ENCODE measurements at regions not wholly inside any gene's neighbourhood (a gene's known extent, or its start where the extent isn't known, plus 50 kb on each side); places are given as distances from the start of the nearest gene placed in this dataset.

GRCh38 chr3:159473206-159473605 is 515.4 kb upstream of the IL12A start:
- H3K9me3 ChIP-seq (replicated peaks; ENCODE audit: control insufficient read depth, insufficient read depth, low read depth, low read length) = no peaks in the 10 kb centered on the region
- H3K79me2 ChIP-seq (ENCODE audit: control insufficient read depth, insufficient read depth, low read length) = no peaks in the 10 kb centered on the region
- H3K9ac ChIP-seq (ENCODE audit: insufficient read depth in 1 of 2, low read depth in 2 of 2, low read length in 2 of 2) = no peak overlapping the region
- no peak overlapping the region for H3K27ac ChIP-seq (ENCODE audit: extremely low read depth, low read depth, low read length)
- no peak overlapping the region for H2AFZ ChIP-seq (ENCODE audit: low read depth, low read length)
- no TSS peak for BruUV-seq (replicated peaks)
- DNase-seq (ENCODE audit: extremely low read depth in 1 of 4, low spot score in 3 of 4) (no peak), ATAC-seq (no peak), FAIRE-seq (no peak)
- H3K4me3 ChIP-seq = no peak overlapping the region
- H3K4me2 ChIP-seq (ENCODE audit: insufficient read depth, low read length) = no peak overlapping the region
- TF ChIP-seq, protein P1, sequence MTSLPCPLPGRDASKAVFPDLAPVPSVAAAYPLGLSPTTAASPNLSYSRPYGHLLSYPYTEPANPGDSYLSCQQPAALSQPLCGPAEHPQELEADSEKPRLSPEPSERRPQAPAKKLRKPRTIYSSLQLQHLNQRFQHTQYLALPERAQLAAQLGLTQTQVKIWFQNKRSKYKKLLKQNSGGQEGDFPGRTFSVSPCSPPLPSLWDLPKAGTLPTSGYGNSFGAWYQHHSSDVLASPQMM (CRISPR knock-in tag; IDR thresholded peaks at IDR 0.05) = no peak
- no peak for TF ChIP-seq ARNT (IDR thresholded peaks at IDR 0.05)
- WGBS (ENCODE audit: insufficient coverage, low coverage, missing lambda C conversion rate) = 0% methylated on average over 1 of the region's 1 CpG
- POLR2A ChIA-PET = no interaction called here
- in situ Hi-C loops (cut with MboI) (no loop called here), intact Hi-C loops (cut with micrococcal nuclease) (no loop called here)
- CTCF ChIA-PET (ENCODE audit: low intra/inter-chr PET ratio) = no interaction called here
- no peaks in the 10 kb centered on the region for H3K27me3 ChIP-seq (ENCODE audit: control insufficient read depth in 2 of 2, insufficient read depth in 2 of 2, low read length in 2 of 2)
- H3K9me1 ChIP-seq (ENCODE audit: control insufficient read depth, insufficient read depth, low read length) = no peaks in the 10 kb centered on the region
- H4K20me1 ChIP-seq (replicated peaks; ENCODE audit: control insufficient read depth, insufficient read depth, low read length) = no peaks in the 10 kb centered on the region
- H3K36me3 ChIP-seq (ENCODE audit: control insufficient read depth, insufficient read depth, low read length) = no peaks in the 10 kb centered on the region
- no peaks in the 10 kb centered on the region for H3K4me1 ChIP-seq (replicated peaks in 1 of 2; ENCODE audit: control insufficient read depth in 2 of 2, insufficient read depth in 2 of 2, low read length in 2 of 2)

DNA sequence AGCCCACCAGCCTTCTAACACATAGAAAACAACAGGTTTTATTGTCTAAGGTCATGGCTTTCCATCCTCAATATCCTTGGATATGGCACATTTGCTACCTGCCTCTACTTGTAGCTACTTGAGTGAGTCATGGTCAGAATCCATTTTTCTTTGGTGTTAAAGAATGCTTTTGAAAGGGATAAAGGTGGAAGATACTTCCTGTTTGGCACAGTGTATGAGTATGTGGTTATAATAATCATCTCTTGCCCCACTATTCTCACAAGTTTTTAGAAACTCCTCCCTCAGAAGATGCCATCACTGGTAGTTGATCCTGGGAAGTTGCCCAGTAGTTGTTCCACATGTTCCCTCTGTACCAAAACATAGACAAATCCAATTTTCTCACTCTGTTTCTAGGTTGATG is 508.6 kb upstream of the IL12A start:
- no peaks in the 10 kb centered on the region for H4K20me1 ChIP-seq (replicated peaks; ENCODE audit: control insufficient read depth, insufficient read depth, low read length)
- ChIA-PET CTCF (ENCODE audit: low intra/inter-chr PET ratio) (no interaction called here), POLR2A (no interaction called here)
- H3K4me1 ChIP-seq (replicated peaks in 1 of 2; ENCODE audit: control insufficient read depth in 2 of 2, insufficient read depth in 2 of 2, low read length in 2 of 2) = no peaks in the 10 kb centered on the region
- no peak overlapping the region for H3K9ac ChIP-seq (ENCODE audit: insufficient read depth in 1 of 2, low read depth in 2 of 2, low read length in 2 of 2)
- no peak overlapping the region for H3K27ac ChIP-seq (ENCODE audit: extremely low read depth, low read depth, low read length)
- no peaks in the 10 kb centered on the region for H3K36me3 ChIP-seq (ENCODE audit: control insufficient read depth, insufficient read depth, low read length)
- H3K9me1 ChIP-seq (ENCODE audit: control insufficient read depth, insufficient read depth, low read length) = no peaks in the 10 kb centered on the region
- H3K27me3 ChIP-seq (ENCODE audit: control insufficient read depth in 2 of 2, insufficient read depth in 2 of 2, low read length in 2 of 2) = no peaks in the 10 kb centered on the region
- no peak for DNase-seq (ENCODE audit: extremely low read depth in 1 of 4, low spot score in 3 of 4)
- FAIRE-seq = no peak
- no peaks in the 10 kb centered on the region for H3K9me3 ChIP-seq (replicated peaks; ENCODE audit: control insufficient read depth, insufficient read depth, low read depth, low read length)
- intact Hi-C loops (cut with micrococcal nuclease) = no loop called here
- BruUV-seq (replicated peaks) = no TSS peak
- ATAC-seq = no peak
- no peak overlapping the region for H3K4me3 ChIP-seq
- in situ Hi-C loops (cut with MboI) = no loop called here
- H3K79me2 ChIP-seq (ENCODE audit: control insufficient read depth, insufficient read depth, low read length) = no peaks in the 10 kb centered on the region
- no peak overlapping the region for H3K4me2 ChIP-seq (ENCODE audit: insufficient read depth, low read length)
- no peak overlapping the region for H2AFZ ChIP-seq (ENCODE audit: low read depth, low read length)
- TF ChIP-seq, protein P2, sequence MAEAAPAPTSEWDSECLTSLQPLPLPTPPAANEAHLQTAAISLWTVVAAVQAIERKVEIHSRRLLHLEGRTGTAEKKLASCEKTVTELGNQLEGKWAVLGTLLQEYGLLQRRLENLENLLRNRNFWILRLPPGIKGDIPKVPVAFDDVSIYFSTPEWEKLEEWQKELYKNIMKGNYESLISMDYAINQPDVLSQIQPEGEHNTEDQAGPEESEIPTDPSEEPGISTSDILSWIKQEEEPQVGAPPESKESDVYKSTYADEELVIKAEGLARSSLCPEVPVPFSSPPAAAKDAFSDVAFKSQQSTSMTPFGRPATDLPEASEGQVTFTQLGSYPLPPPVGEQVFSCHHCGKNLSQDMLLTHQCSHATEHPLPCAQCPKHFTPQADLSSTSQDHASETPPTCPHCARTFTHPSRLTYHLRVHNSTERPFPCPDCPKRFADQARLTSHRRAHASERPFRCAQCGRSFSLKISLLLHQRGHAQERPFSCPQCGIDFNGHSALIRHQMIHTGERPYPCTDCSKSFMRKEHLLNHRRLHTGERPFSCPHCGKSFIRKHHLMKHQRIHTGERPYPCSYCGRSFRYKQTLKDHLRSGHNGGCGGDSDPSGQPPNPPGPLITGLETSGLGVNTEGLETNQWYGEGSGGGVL (CRISPR knock-in tag; IDR thresholded peaks at IDR 0.05) = no peak
- no peak for TF ChIP-seq NONO (IDR thresholded peaks at IDR 0.05; ENCODE audit: low read depth in 2 of 2, low read length in 1 of 2)
- no peak for TF ChIP-seq ZNF12 (CRISPR knock-in tag; IDR thresholded peaks at IDR 0.05)
- TF ChIP-seq, protein P3, sequence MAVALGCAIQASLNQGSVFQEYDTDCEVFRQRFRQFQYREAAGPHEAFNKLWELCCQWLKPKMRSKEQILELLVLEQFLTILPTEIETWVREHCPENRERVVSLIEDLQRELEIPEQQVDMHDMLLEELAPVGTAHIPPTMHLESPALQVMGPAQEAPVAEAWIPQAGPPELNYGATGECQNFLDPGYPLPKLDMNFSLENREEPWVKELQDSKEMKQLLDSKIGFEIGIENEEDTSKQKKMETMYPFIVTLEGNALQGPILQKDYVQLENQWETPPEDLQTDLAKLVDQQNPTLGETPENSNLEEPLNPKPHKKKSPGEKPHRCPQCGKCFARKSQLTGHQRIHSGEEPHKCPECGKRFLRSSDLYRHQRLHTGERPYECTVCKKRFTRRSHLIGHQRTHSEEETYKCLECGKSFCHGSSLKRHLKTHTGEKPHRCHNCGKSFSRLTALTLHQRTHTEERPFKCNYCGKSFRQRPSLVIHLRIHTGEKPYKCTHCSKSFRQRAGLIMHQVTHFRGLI (CRISPR knock-in tag; IDR thresholded peaks at IDR 0.05) = no peak
- no peak for TF ChIP-seq NBN (IDR thresholded peaks at IDR 0.05; ENCODE audit: low read depth)
- TF ChIP-seq KLF16 (IDR thresholded peaks at IDR 0.05) = no peak
- TF ChIP-seq SMARCE1 (IDR thresholded peaks at IDR 0.05) = no peak
- no peak for TF ChIP-seq POU5F1 (IDR thresholded peaks at IDR 0.05; ENCODE audit: borderline replicate concordance, low read depth, low read length, partially characterized antibody)
- TF ChIP-seq, protein P4, sequence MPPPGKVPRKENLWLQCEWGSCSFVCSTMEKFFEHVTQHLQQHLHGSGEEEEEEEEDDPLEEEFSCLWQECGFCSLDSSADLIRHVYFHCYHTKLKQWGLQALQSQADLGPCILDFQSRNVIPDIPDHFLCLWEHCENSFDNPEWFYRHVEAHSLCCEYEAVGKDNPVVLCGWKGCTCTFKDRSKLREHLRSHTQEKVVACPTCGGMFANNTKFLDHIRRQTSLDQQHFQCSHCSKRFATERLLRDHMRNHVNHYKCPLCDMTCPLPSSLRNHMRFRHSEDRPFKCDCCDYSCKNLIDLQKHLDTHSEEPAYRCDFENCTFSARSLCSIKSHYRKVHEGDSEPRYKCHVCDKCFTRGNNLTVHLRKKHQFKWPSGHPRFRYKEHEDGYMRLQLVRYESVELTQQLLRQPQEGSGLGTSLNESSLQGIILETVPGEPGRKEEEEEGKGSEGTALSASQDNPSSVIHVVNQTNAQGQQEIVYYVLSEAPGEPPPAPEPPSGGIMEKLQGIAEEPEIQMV (tag; conservative IDR thresholded peaks at IDR 0.05; ENCODE audit: low read depth) = no peak
